ENCODE measurements at regions not wholly inside any gene's neighbourhood (a gene's known extent, or its start where the extent isn't known, plus 50 kb on each side); places are given as distances from the start of the nearest gene placed in this dataset.

DNA sequence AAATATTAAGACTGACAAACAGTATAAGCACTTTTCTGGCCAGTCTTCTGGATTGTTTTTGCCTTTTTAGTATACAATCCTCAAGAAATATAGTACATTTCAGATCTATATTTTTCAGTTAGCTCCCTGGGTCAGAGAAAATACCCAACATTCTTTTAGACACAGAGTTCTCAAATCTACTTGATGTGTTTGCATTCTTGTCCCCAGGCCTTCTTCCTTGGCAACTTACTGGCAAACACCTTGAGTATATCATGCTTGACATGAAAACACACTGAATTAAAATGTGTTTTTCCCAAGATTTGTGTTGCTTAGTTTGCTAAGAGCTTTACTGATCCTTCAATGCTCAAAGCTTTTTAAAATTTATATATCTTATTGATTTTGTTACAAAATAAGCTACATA is 1413.1 kb upstream of the CDH9 start:
- TF ChIP-seq GLIS3 (CRISPR knock-in tag; IDR thresholded peaks at IDR 0.05) (no peak), ZC3H10 (CRISPR knock-in tag; IDR thresholded peaks at IDR 0.05) (no peak), ESRRG (CRISPR knock-in tag; IDR thresholded peaks at IDR 0.05) (no peak), BACH2 (CRISPR knock-in tag; IDR thresholded peaks at IDR 0.05; ENCODE audit: borderline replicate concordance) (no peak), PPARA (CRISPR knock-in tag; IDR thresholded peaks at IDR 0.05; ENCODE audit: borderline replicate concordance) (no peak), ZFP30 (CRISPR knock-in tag; IDR thresholded peaks at IDR 0.05) (no peak)
- TF ChIP-seq, protein P1, sequence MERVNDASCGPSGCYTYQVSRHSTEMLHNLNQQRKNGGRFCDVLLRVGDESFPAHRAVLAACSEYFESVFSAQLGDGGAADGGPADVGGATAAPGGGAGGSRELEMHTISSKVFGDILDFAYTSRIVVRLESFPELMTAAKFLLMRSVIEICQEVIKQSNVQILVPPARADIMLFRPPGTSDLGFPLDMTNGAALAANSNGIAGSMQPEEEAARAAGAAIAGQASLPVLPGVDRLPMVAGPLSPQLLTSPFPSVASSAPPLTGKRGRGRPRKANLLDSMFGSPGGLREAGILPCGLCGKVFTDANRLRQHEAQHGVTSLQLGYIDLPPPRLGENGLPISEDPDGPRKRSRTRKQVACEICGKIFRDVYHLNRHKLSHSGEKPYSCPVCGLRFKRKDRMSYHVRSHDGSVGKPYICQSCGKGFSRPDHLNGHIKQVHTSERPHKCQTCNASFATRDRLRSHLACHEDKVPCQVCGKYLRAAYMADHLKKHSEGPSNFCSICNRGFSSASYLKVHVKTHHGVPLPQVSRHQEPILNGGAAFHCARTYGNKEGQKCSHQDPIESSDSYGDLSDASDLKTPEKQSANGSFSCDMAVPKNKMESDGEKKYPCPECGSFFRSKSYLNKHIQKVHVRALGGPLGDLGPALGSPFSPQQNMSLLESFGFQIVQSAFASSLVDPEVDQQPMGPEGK (CRISPR knock-in tag; IDR thresholded peaks at IDR 0.05; ENCODE audit: borderline replicate concordance) = no peak
- TF ChIP-seq, protein P2, sequence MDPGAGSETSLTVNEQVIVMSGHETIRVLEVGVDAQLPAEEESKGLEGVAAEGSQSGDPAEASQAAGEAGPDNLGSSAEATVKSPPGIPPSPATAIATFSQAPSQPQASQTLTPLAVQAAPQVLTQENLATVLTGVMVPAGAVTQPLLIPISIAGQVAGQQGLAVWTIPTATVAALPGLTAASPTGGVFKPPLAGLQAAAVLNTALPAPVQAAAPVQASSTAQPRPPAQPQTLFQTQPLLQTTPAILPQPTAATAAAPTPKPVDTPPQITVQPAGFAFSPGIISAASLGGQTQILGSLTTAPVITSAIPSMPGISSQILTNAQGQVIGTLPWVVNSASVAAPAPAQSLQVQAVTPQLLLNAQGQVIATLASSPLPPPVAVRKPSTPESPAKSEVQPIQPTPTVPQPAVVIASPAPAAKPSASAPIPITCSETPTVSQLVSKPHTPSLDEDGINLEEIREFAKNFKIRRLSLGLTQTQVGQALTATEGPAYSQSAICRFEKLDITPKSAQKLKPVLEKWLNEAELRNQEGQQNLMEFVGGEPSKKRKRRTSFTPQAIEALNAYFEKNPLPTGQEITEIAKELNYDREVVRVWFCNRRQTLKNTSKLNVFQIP (CRISPR knock-in tag; IDR thresholded peaks at IDR 0.05; ENCODE audit: borderline replicate concordance, low read depth) = no peak

All from SK-N-SH treated with all-trans-retinoic acid at 6 μM for 48 hours (cell line).